IMR-90 (cell line): ENCODE measurements at regions not wholly inside any gene's neighbourhood (a gene's known extent, or its start where the extent isn't known, plus 50 kb on each side); places are given as distances from the start of the nearest gene placed in this dataset.

ENCODE experiments used
- ATAC-seq: fragments of 200-7000 bp; cut with Tn5 transposase; 2 replicates; pipeline ENCODE4 v1.9.1; 2020; ENCODE audit warnings: low read depth, mild to moderate bottlenecking, moderate library complexity
- BruUV-seq: library from RNA; stranded (reverse); fragments of 400-500 nt; replicated peaks from 2 replicates; lab custom pipeline; 2021; lab: Mats Ljungman, UMichigan
- CTCF ChIA-PET: fragments of 300-600 bp; formaldehyde crosslinking; extraction: SDS; loops from one replicate; lab custom pipeline; 2021; ENCODE audit warnings: antibody characterized with exemption; lab: Yijun Ruan, JAX
- POLR2A ChIA-PET: fragments of 300-600 bp; sonication (Branson Sonifier 250); formaldehyde crosslinking; loops from one replicate; lab custom pipeline; 2022; ENCODE audit warnings: antibody characterized with exemption; ENCODE audit not compliant: unreplicated experiment; lab: Charles Lee
- DNase-seq: peaks from one replicate; pipeline ENCODE4 v3.0.0; 2013
- H2AFZ ChIP-seq: replicated peaks from 2 replicates; pipeline ENCODE3; 2013; ENCODE audit warnings: low read length, mild to moderate bottlenecking; ENCODE audit not compliant: poor library complexity
- H2AK5ac ChIP-seq: 2 replicates; pipeline ENCODE4 v1.6.1; 2013; ENCODE audit warnings: low read depth, low read length, inconsistent platforms
- H2AK9ac ChIP-seq: replicated peaks from 2 replicates; pipeline ENCODE3; 2013; ENCODE audit warnings: mild to moderate bottlenecking, low read depth, low read length, moderate library complexity; ENCODE audit not compliant: poor library complexity
- H2BK120ac ChIP-seq: 2 replicates; pipeline ENCODE4 v1.6.1; 2013; ENCODE audit warnings: low read depth, low read length, inconsistent platforms
- H2BK15ac ChIP-seq: 3 replicates; pipeline ENCODE4 v1.6.1; 2013; ENCODE audit warnings: low read depth, low read length, inconsistent platforms
- H2BK20ac ChIP-seq: 2 replicates; pipeline ENCODE4 v1.6.1; 2013; ENCODE audit warnings: low read depth, mild to moderate bottlenecking, inconsistent platforms, low read length, moderate library complexity
- H2BK5ac ChIP-seq: 2 replicates; pipeline ENCODE4 v1.6.1; 2013; ENCODE audit warnings: mild to moderate bottlenecking, low read depth, low read length, inconsistent platforms; ENCODE audit not compliant: poor library complexity, severe bottlenecking
- H3K14ac ChIP-seq: replicated peaks from 2 replicates; pipeline ENCODE4 v1.6.1; 2013; ENCODE audit warnings: low read depth, low read length, inconsistent platforms
- H3K18ac ChIP-seq: 2 replicates; pipeline ENCODE4 v1.6.1; 2013; ENCODE audit warnings: low read depth, low read length, control low read depth
- H3K23ac ChIP-seq: 2 replicates; pipeline ENCODE4 v1.6.1; 2013; ENCODE audit warnings: low read depth, low read length, inconsistent platforms
- H3K27ac ChIP-seq: 2 replicates; pipeline ENCODE4 v1.5.1; 2013; ENCODE audit warnings: mild to moderate bottlenecking, control low read depth, low read length; ENCODE audit not compliant: insufficient read depth
- H3K27me3 ChIP-seq: 2 replicates; pipeline ENCODE4 v1.6.1; 2013; ENCODE audit warnings: low read length; ENCODE audit not compliant: control insufficient read depth, insufficient read depth
- H3K36me3 ChIP-seq: 2 replicates; pipeline ENCODE4 v1.6.1; 2013; ENCODE audit warnings: low read length, mixed read lengths; ENCODE audit not compliant: control insufficient read depth, insufficient read depth
- H3K4ac ChIP-seq: 2 replicates; pipeline ENCODE4 v1.6.1; 2013; ENCODE audit warnings: low read depth, low read length, inconsistent platforms
- H3K4me1 ChIP-seq: 2 replicates; pipeline ENCODE4 v1.6.1; 2013; ENCODE audit warnings: low read length, mixed read lengths; ENCODE audit not compliant: control insufficient read depth, insufficient read depth
- H3K4me2 ChIP-seq: 2 replicates; pipeline ENCODE4 v1.6.1; 2013; ENCODE audit warnings: low read depth, mild to moderate bottlenecking, control low read depth, low read length, moderate library complexity
- H3K4me3 ChIP-seq: 2 replicates; pipeline ENCODE4 v1.5.1; 2013; ENCODE audit warnings: low read depth, mild to moderate bottlenecking, control low read depth, low read length, moderate library complexity; ENCODE audit not compliant: insufficient read depth
- H3K56ac ChIP-seq: 2 replicates; pipeline ENCODE4 v1.6.1; 2013; ENCODE audit warnings: low read length, inconsistent platforms; ENCODE audit not compliant: insufficient read depth; ENCODE audit errors: extremely low read depth
- H3K79me1 ChIP-seq, 2 experiments: 2 replicates each; pipeline ENCODE4 v1.6.1; 2013; ENCODE audit warnings: low read length in 2 of 2, inconsistent platforms in 1 of 2, low read depth in 1 of 2
- H3K9ac ChIP-seq: 2 replicates; pipeline ENCODE4 v1.6.1; 2013; ENCODE audit warnings: low read depth, low read length, control low read depth
- H3K9me1 ChIP-seq: 2 replicates; pipeline ENCODE4 v1.6.1; 2013; ENCODE audit warnings: low read length, inconsistent platforms; ENCODE audit not compliant: insufficient read depth
- H3K9me3 ChIP-seq: 2 replicates; pipeline ENCODE4 v1.6.1; 2013; ENCODE audit warnings: low read length; ENCODE audit not compliant: control insufficient read depth, insufficient read depth
- H4K20me1 ChIP-seq: 2 replicates; pipeline ENCODE4 v1.6.1; 2013; ENCODE audit warnings: low read length, inconsistent platforms; ENCODE audit not compliant: insufficient read depth
- H4K5ac ChIP-seq: 2 replicates; pipeline ENCODE4 v1.6.1; 2013; ENCODE audit warnings: mild to moderate bottlenecking, low read depth, low read length, control low read depth
- H4K8ac ChIP-seq, 2 experiments: 2 replicates each; pipeline ENCODE4 v1.6.1; 2013; ENCODE audit warnings: low read depth in 2 of 2, low read length in 2 of 2, control low read depth in 1 of 2, inconsistent platforms in 1 of 2
- H4K91ac ChIP-seq: 2 replicates; pipeline ENCODE4 v1.6.1; 2013; ENCODE audit warnings: low read depth, low read length, inconsistent platforms; ENCODE audit not compliant: insufficient read depth
- WGBS, 2 experiments: methylation state at CpG; one replicate each; pipeline versions ENCODE4 v1.1.5 to v1.1.7; 2013; ENCODE audit warnings: missing lambda C conversion rate in 2 of 2; ENCODE audit not compliant: insufficient read length in 1 of 2; ENCODE audit errors: extremely low coverage in 2 of 2; 5-methylcytosine and 5-hydroxymethylcytosine counted together
- dilution Hi-C: fragments of 300-500 bp; cut with HindIII; formaldehyde crosslinking; loops from one replicate; pipeline ENCODE4 v1.14.3; 2018; ENCODE audit warnings: low sequenced_read_pairs; ENCODE audit not compliant: unreplicated experiment
- in situ Hi-C: fragments of 300-500 bp; cut with MboI; formaldehyde crosslinking; loops from 3 replicates; pipeline ENCODE4 v1.14.3; 2019; ENCODE audit warnings: low sequenced_read_pairs, inconsistent platforms, mixed read lengths
- intact Hi-C: fragments of 100-400 bp; cut with micrococcal nuclease; formaldehyde crosslinking; loops from 2 replicates; pipeline ENCODE4 v1.10.0; 2022
- TF ChIP-seq, protein P1 (sequence below): conservative IDR thresholded peaks from 2 replicates; pipeline ENCODE4 v1.5.1; 2012; ENCODE audit warnings: mild to moderate bottlenecking, low read depth, low read length, improper control_type of control experiment
- TF ChIP-seq, protein P2 (sequence below): fragments of 150-350 bp; IDR thresholded peaks from 2 replicates; pipeline ENCODE4 v1.6.1; 2017; ENCODE audit warnings: mild to moderate bottlenecking, antibody characterized with exemption, low read length, low read depth

DNA sequence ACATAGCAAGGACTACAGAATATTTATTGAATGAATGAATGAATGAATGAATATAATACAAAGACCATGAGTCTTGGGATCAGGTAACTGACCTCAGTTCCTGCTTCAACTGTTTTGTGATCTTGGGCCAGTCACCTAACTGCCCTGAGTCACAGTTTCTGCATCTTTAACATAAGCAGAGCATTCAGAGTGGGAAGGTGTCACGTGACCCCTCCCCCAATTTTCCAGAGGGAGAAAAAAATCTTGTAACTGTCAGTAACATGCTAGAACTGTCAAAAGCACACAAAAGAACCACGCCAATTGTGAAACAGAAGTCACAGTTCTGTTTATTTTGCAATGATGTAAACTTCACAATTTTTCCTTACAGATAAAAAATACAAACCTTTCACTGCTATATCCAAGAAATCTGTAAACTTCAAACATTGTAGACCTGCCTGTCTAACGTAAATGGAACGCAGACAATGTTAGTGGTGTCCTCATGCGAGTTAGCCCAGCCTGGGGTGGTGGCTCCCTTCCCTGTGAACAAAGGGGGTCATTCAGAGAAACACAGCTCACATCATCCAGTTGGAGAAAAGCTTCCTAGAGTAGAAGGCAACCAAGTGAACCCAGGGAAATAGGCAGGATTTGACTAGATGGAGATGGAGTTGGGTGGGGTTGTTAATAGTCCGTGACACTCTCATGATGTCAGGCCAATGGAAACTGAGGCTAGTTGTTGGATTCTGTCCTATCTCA is 211.8 kb upstream of the ZC3H12A start:
- H2BK5ac ChIP-seq, result no peak overlapping the region
- no peak overlapping the region for H4K5ac ChIP-seq
- POLR2A ChIA-PET, result no interaction called here
- H3K56ac ChIP-seq, result no peak overlapping the region
- H3K36me3 ChIP-seq, result no peaks in the 10 kb centered on the region
- CTCF ChIA-PET, result no interaction called here
- no TSS peak for BruUV-seq
- intact Hi-C loops, result no loop called here
- H4K91ac ChIP-seq, result no peak overlapping the region
- no peaks in the 10 kb centered on the region for H4K20me1 ChIP-seq
- no peak overlapping the region for H3K23ac ChIP-seq
- H2BK15ac ChIP-seq, result no peak overlapping the region
- DNase-seq (no peak), ATAC-seq (no peak)
- no peaks in the 10 kb centered on the region for H3K27me3 ChIP-seq
- no peaks in the 10 kb centered on the region for H3K4me1 ChIP-seq
- TF ChIP-seq, protein P1, sequence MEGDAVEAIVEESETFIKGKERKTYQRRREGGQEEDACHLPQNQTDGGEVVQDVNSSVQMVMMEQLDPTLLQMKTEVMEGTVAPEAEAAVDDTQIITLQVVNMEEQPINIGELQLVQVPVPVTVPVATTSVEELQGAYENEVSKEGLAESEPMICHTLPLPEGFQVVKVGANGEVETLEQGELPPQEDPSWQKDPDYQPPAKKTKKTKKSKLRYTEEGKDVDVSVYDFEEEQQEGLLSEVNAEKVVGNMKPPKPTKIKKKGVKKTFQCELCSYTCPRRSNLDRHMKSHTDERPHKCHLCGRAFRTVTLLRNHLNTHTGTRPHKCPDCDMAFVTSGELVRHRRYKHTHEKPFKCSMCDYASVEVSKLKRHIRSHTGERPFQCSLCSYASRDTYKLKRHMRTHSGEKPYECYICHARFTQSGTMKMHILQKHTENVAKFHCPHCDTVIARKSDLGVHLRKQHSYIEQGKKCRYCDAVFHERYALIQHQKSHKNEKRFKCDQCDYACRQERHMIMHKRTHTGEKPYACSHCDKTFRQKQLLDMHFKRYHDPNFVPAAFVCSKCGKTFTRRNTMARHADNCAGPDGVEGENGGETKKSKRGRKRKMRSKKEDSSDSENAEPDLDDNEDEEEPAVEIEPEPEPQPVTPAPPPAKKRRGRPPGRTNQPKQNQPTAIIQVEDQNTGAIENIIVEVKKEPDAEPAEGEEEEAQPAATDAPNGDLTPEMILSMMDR, result no peak
- TF ChIP-seq, protein P2, sequence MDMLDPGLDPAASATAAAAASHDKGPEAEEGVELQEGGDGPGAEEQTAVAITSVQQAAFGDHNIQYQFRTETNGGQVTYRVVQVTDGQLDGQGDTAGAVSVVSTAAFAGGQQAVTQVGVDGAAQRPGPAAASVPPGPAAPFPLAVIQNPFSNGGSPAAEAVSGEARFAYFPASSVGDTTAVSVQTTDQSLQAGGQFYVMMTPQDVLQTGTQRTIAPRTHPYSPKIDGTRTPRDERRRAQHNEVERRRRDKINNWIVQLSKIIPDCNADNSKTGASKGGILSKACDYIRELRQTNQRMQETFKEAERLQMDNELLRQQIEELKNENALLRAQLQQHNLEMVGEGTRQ, result 0 out of 2 replicates have a peak, but pooled peaks have one; percentile 12
- H3K14ac ChIP-seq, result no peak overlapping the region
- no peak overlapping the region for H3K4me2 ChIP-seq
- dilution Hi-C loops, result no loop called here
- H3K9me1 ChIP-seq, result no peaks in the 10 kb centered on the region
- H3K9me3 ChIP-seq, result no peaks in the 10 kb centered on the region
- H4K8ac ChIP-seq, result no peak overlapping the region
- no peak overlapping the region for H3K18ac ChIP-seq
- H2AK9ac ChIP-seq, result no peak overlapping the region
- no peak overlapping the region for H2BK20ac ChIP-seq
- H3K4ac ChIP-seq, result no peak overlapping the region
- H2AFZ ChIP-seq, result no peak overlapping the region
- no peak overlapping the region for H3K9ac ChIP-seq
- WGBS, 2 experiments, result no CpG with 5 or more reads among the region's 6 CpGs
- in situ Hi-C loops, result no loop called here
- H2AK5ac ChIP-seq, result no peak overlapping the region
- H3K79me1 ChIP-seq, result no peaks in the 10 kb centered on the region
- H3K4me3 ChIP-seq, result no peak overlapping the region
- no peak overlapping the region for H3K27ac ChIP-seq
- no peak overlapping the region for H2BK120ac ChIP-seq
